Testis (tissue), 2 donors: ENCODE measurements at regions not wholly inside any gene's neighbourhood (a gene's known extent, or its start where the extent isn't known, plus 50 kb on each side); places are given as distances from the start of the nearest gene placed in this dataset.
"Not testable (repeated sequence)": the region's sequence is repeated elsewhere in the genome, so short reads cannot be mapped to it uniquely, and the experiment has no call there.

Experiments
- DNase-seq: peaks from one replicate; pipeline ENCODE4 v3.0.0-alpha.2; 2019
- H3K27ac ChIP-seq, 2 donors: fragments of 200-600 bp; sonication (generic); one replicate each; pipeline ENCODE4 v1.5.1; 2019
- H3K27me3 ChIP-seq: fragments of 200-600 bp; sonication (generic); one replicate; pipeline ENCODE4 v1.5.1; 2019
- H3K36me3 ChIP-seq: fragments of 200-600 bp; sonication (generic); one replicate; pipeline ENCODE4 v1.5.1; 2017; ENCODE audit warnings: low read depth; ENCODE audit errors: missing control alignments
- H3K4me1 ChIP-seq: fragments of 200-600 bp; sonication (generic); one replicate; pipeline ENCODE4 v1.5.1; 2019
- H3K4me3 ChIP-seq, 2 donors: fragments of 200-600 bp; sonication (generic); one replicate each; pipeline ENCODE4 v1.5.1; 2017 to 2019
- H3K9me3 ChIP-seq: fragments of 200-600 bp; sonication (generic); one replicate; pipeline ENCODE4 v1.5.1; 2017
- CTCF ChIP-seq, 3 experiments: fragments of 450-650 bp in 2 of 3; fragments of 200-600 bp in 1 of 3; sonication (generic) in 1 of 3; IDR thresholded peaks; one replicate each; pipeline ENCODE4 v1.5.1; 2016 to 2019; ENCODE audit warnings: antibody characterized with exemption in 3 of 3, mild to moderate bottlenecking in 2 of 3, moderate library complexity in 1 of 3
- POLR2A ChIP-seq: fragments of 450-650 bp; IDR thresholded peaks from one replicate; pipeline ENCODE4 v1.6.1; 2017; ENCODE audit warnings: antibody characterized with exemption, mild to moderate bottlenecking, moderate library complexity
- WGBS, 2 donors: methylation state at CpG; one replicate each; pipeline ENCODE4 v1.1.5; 2018; 5-methylcytosine and 5-hydroxymethylcytosine counted together
- intact Hi-C: fragments of 100-400 bp; cut with DNase I; formaldehyde crosslinking; loops from one replicate; pipeline ENCODE4 v1.15.1; 2023; ENCODE audit warnings: low total_unique reads

- Histone ChIP-seq H3K4me1 (no peaks in the 10 kb centered on the region), H3K27ac (no peak overlapping the region), H3K36me3 (no peaks in the 10 kb centered on the region), H3K4me3 (no peak overlapping the region), H3K27me3 (no peaks in the 10 kb centered on the region), H3K9me3 (no peaks in the 10 kb centered on the region)
- WGBS, 2 donors, result 59 to 74% methylated on average over 4 to 5 of the region's 5 CpGs
- intact Hi-C loops, result no loop called here
- DNase-seq, result no peak
- TF ChIP-seq POLR2A (no peak), CTCF (IDR thresholded peaks at IDR 0.05) (no peak)
Observed at GRCh38 chr5:51227963-51228470, 155.2 kb upstream of the ISL1 start.

GRCh38 chr5:51230336-51230735 is 152.9 kb upstream of the ISL1 start:
- H3K27ac ChIP-seq, result no peak overlapping the region
- TF ChIP-seq POLR2A (no peak), CTCF (IDR thresholded peaks at IDR 0.05) (no peak)
- intact Hi-C loops, result no loop called here
- H3K4me3 ChIP-seq, result no peak overlapping the region
- no peaks in the 10 kb centered on the region for H3K27me3 ChIP-seq
- H3K36me3 ChIP-seq, result no peaks in the 10 kb centered on the region
- no peaks in the 10 kb centered on the region for H3K4me1 ChIP-seq
- no peak for DNase-seq
- H3K9me3 ChIP-seq, result no peaks in the 10 kb centered on the region

- Histone ChIP-seq H3K9me3 (no peaks in the 10 kb centered on the region), H3K4me3 (no peak overlapping the region), H3K27ac (no peak overlapping the region), H3K36me3 (no peaks in the 10 kb centered on the region), H3K27me3 (no peaks in the 10 kb centered on the region), H3K4me1 (no peaks in the 10 kb centered on the region)
- intact Hi-C loops, result no loop called here
- no peak for DNase-seq
- WGBS, 2 donors, result 24 to 33% methylated on average over 1 of the region's 1 CpG
- TF ChIP-seq POLR2A (no peak), CTCF (IDR thresholded peaks at IDR 0.05) (no peak)
Observed at GRCh38 chr5:51242456-51242855, 140.8 kb upstream of the ISL1 start.

GRCh38 chr5:51250957-51251356 is 132.3 kb upstream of the ISL1 start:
- DNase-seq, H3K4me1 ChIP-seq, H3K9me3 ChIP-seq, H3K36me3 ChIP-seq, H3K4me3 ChIP-seq, H3K27me3 ChIP-seq, H3K27ac ChIP-seq, intact Hi-C loops: not testable (repeated sequence)
- 92 to 94% methylated on average over 10 of the region's 10 CpGs for WGBS, 2 donors

GRCh38 chr5:51271261-51271660 is 112.0 kb upstream of the ISL1 start:
- no peak overlapping the region for H3K4me3 ChIP-seq
- no peaks in the 10 kb centered on the region for H3K36me3 ChIP-seq
- H3K9me3 ChIP-seq, result no peaks in the 10 kb centered on the region
- no peak for DNase-seq
- H3K27me3 ChIP-seq, result no peaks in the 10 kb centered on the region
- intact Hi-C loops, result no loop called here
- H3K4me1 ChIP-seq, result no peaks in the 10 kb centered on the region
- TF ChIP-seq CTCF (IDR thresholded peaks at IDR 0.05), result no peak
- TF ChIP-seq POLR2A, result no peak
- H3K27ac ChIP-seq, result no peak overlapping the region
- 66 to 76% methylated on average over 6 of the region's 6 CpGs for WGBS, 2 donors
